OCI-LY1 (cell line): ENCODE measurements at regions not wholly inside any gene's neighbourhood (a gene's known extent, or its start where the extent isn't known, plus 50 kb on each side); places are given as distances from the start of the nearest gene placed in this dataset.

ENCODE experiments used
- H2AFZ ChIP-seq: fragments of 200-600 bp; sonication (generic), shearing (Covaris generic); 2 replicates; pipeline ENCODE4 v1.6.0; 2014; ENCODE audit warnings: antibody characterized with exemption, mild to moderate bottlenecking, low read length
- H3F3A ChIP-seq: fragments of 200-600 bp; sonication (generic), shearing (Covaris generic); 2 replicates; pipeline ENCODE4 v1.6.0; 2014; ENCODE audit warnings: mild to moderate bottlenecking, antibody characterized with exemption, low read length, moderate library complexity; ENCODE audit not compliant: insufficient read depth
- H3K27ac ChIP-seq: fragments of 200-600 bp; sonication (generic); 2 replicates; pipeline ENCODE4 v1.5.1; 2014; ENCODE audit warnings: low read length, mixed run types, mild to moderate bottlenecking, low read depth; ENCODE audit not compliant: poor library complexity, severe bottlenecking
- H3K27me3 ChIP-seq: fragments of 200-600 bp; sonication (generic); 2 replicates; pipeline ENCODE4 v1.6.0; 2014; ENCODE audit warnings: antibody characterized with exemption, mild to moderate bottlenecking, low read length, moderate library complexity; ENCODE audit not compliant: insufficient read depth
- H3K36me3 ChIP-seq: fragments of 200-600 bp; sonication (generic); 2 replicates; pipeline ENCODE4 v1.6.1; 2014; ENCODE audit warnings: mild to moderate bottlenecking, antibody characterized with exemption, low read length, moderate library complexity, mixed read lengths; ENCODE audit not compliant: insufficient read depth
- H3K4me1 ChIP-seq: fragments of 200-600 bp; sonication (generic); 2 replicates; pipeline ENCODE4 v1.5.1; 2014; ENCODE audit warnings: mild to moderate bottlenecking, low read length, moderate library complexity; ENCODE audit not compliant: insufficient read depth, severe bottlenecking
- H3K4me2 ChIP-seq: fragments of 200-600 bp; sonication (generic), shearing (Covaris generic); 2 replicates; pipeline ENCODE4 v1.6.1; 2014; ENCODE audit warnings: low read length
- H3K4me3 ChIP-seq: fragments of 200-600 bp; sonication (generic); 2 replicates; pipeline ENCODE4 v1.5.1; 2014; ENCODE audit warnings: low read length, low read depth, mild to moderate bottlenecking, mixed read lengths; ENCODE audit not compliant: poor library complexity, severe bottlenecking
- H3K79me2 ChIP-seq: fragments of 200-600 bp; shearing (Covaris generic); 2 replicates; pipeline ENCODE4 v1.6.1; 2016; ENCODE audit warnings: mixed run types, low read length, mixed read lengths; ENCODE audit not compliant: insufficient read depth
- H3K9ac ChIP-seq: fragments of 200-600 bp; sonication (generic), shearing (Covaris generic); 2 replicates; pipeline ENCODE4 v1.6.1; 2014; ENCODE audit warnings: mild to moderate bottlenecking, low read length, mixed read lengths
- H3K9me2 ChIP-seq: fragments of 200-600 bp; sonication (generic), shearing (Covaris generic); 2 replicates; pipeline ENCODE4 v1.6.1; 2014; ENCODE audit warnings: low read depth, mild to moderate bottlenecking, low read length, mixed read lengths
- H3K9me3 ChIP-seq: fragments of 200-600 bp; shearing (Covaris generic); 2 replicates; pipeline ENCODE4 v1.6.1; 2014; ENCODE audit warnings: low read length, mixed read lengths
- H4K20me1 ChIP-seq: fragments of 200-600 bp; sonication (generic), shearing (Covaris generic); 2 replicates; pipeline ENCODE4 v1.6.0; 2016; ENCODE audit warnings: mild to moderate bottlenecking, low read length; ENCODE audit not compliant: insufficient read depth
- EZH2 ChIP-seq: fragments of 200-600 bp; sonication (generic), shearing (Covaris generic); IDR thresholded peaks from 2 replicates; pipeline ENCODE4 v1.8.0; 2017; ENCODE audit warnings: borderline replicate concordance, mixed run types, mild to moderate bottlenecking, antibody characterized with exemption, low read length, moderate library complexity, mixed read lengths
- TF ChIP-seq, protein P1 (sequence below): fragments of 200-600 bp; sonication (generic), shearing (Covaris generic); IDR thresholded peaks from 2 replicates; pipeline ENCODE4 v1.5.1; 2017; ENCODE audit warnings: mild to moderate bottlenecking, antibody characterized with exemption, low read length, moderate library complexity, mixed read lengths

DNA sequence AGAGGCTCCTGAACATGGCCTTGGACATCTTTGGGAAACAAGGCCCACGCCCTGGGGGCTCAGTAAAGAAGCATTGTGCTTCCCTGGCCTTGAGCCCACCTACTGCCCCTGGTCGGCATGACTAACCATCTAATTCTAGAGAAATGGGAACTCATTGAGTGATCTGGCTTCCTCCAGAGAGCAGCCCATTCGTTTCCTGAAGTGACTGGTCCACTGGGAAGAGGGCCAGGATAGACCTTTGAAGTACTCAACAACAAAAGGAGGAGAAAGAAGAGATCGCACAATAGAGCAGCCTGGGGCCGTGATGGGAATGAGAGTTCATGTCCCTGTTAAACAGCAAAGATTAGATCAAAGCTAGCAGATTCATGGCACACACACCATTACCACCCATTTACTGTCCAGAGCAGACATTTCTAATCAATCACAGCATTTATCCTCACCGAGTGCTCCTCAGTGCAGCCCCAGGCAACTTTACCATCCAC is 514.4 kb upstream of the PROK2 start:
- H2AFZ ChIP-seq = no peak overlapping the region
- H3K27me3 ChIP-seq = peaks cover 3% of the 10 kb centered on the region
- TF ChIP-seq, protein P1, sequence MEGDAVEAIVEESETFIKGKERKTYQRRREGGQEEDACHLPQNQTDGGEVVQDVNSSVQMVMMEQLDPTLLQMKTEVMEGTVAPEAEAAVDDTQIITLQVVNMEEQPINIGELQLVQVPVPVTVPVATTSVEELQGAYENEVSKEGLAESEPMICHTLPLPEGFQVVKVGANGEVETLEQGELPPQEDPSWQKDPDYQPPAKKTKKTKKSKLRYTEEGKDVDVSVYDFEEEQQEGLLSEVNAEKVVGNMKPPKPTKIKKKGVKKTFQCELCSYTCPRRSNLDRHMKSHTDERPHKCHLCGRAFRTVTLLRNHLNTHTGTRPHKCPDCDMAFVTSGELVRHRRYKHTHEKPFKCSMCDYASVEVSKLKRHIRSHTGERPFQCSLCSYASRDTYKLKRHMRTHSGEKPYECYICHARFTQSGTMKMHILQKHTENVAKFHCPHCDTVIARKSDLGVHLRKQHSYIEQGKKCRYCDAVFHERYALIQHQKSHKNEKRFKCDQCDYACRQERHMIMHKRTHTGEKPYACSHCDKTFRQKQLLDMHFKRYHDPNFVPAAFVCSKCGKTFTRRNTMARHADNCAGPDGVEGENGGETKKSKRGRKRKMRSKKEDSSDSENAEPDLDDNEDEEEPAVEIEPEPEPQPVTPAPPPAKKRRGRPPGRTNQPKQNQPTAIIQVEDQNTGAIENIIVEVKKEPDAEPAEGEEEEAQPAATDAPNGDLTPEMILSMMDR = no peak
- TF ChIP-seq EZH2 = no peak
- no peaks in the 10 kb centered on the region for H3K9me2 ChIP-seq
- H3K27ac ChIP-seq = no peak overlapping the region
- no peak overlapping the region for H3K4me3 ChIP-seq
- H4K20me1 ChIP-seq = no peaks in the 10 kb centered on the region
- no peaks in the 10 kb centered on the region for H3K36me3 ChIP-seq
- no peaks in the 10 kb centered on the region for H3F3A ChIP-seq
- H3K4me2 ChIP-seq = no peak overlapping the region
- H3K79me2 ChIP-seq = no peaks in the 10 kb centered on the region
- no peak overlapping the region for H3K9ac ChIP-seq
- H3K9me3 ChIP-seq = no peaks in the 10 kb centered on the region
- no peaks in the 10 kb centered on the region for H3K4me1 ChIP-seq

DNA sequence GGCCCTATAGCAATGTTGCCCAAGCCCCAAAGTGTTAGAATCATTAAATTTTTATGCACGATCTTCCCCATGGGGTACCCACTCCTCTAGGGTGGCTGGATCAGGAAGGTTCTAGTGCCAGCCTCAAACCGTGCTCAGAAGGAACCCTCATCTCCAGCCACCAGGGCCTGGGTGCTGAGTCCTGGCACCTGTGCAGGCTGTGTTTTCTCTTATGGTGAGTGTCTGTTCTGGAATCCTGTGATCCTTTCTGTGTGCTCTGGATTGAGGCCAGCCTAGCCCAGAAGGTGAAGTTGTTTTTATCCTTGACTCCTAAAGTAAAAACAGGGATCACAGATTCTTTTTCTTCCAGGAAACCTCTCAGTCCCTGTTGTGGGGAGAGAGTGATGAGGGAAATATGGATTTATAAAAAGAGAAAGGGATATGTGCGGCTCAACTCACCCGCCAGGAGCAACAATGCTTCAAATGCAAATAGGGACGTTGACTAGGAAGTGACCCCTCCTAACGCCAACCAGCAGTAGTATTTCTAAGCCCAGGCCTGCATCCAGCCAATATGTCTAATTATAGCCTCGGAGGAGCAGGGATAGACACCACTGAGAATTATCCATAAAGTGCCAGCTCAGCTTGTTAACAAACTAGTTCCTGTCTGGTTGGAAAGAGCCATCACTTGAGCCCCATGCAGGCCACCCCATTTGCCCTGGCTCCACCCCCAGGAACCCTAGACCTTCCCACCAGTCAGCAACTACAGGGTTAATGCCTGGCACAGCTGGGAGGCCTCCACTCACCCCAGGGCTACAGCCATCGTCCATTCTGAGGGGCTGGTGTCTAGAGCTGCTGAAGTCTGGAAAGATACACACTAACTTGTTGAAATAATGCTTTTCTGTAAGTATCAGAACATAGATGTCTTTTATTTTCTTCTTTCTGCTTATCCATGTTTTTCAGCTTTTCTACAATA is 513.5 kb upstream of the PROK2 start:
- no peak overlapping the region for H3K9ac ChIP-seq
- TF ChIP-seq, protein P1 = no peak
- no peak for TF ChIP-seq EZH2
- H3F3A ChIP-seq = no peaks in the 10 kb centered on the region
- H3K9me2 ChIP-seq = no peaks in the 10 kb centered on the region
- no peaks in the 10 kb centered on the region for H3K9me3 ChIP-seq
- H3K27me3 ChIP-seq = peaks cover 3% of the 10 kb centered on the region
- no peaks in the 10 kb centered on the region for H3K36me3 ChIP-seq
- no peak overlapping the region for H3K27ac ChIP-seq
- no peak overlapping the region for H3K4me2 ChIP-seq
- H4K20me1 ChIP-seq = no peaks in the 10 kb centered on the region
- no peak overlapping the region for H2AFZ ChIP-seq
- H3K4me3 ChIP-seq = no peak overlapping the region
- no peaks in the 10 kb centered on the region for H3K4me1 ChIP-seq
- no peaks in the 10 kb centered on the region for H3K79me2 ChIP-seq

DNA sequence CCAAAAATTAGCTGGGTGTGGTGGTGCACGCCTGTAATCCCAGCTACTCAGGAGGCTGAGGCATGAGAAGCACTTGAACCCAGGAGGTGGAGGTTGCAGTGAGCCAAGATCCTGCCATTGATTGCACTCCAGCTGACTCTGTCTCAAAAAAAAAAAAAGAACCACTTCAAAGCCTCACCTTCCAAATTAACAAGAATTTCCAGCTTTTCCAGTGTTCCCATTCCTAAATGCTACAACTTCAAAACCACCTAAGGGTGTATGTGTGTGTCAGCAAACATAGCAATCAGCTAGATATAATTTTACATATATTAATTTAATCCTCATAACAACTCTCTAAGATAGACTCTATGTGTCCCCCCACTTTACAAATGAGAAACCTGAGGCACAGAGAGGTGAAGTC is 512.5 kb upstream of the PROK2 start:
- Histone ChIP-seq H3K4me1 (no peaks in the 10 kb centered on the region), H3K27ac (no peak overlapping the region), H3K79me2 (no peaks in the 10 kb centered on the region), H2AFZ (no peak overlapping the region), H3K9me3 (no peaks in the 10 kb centered on the region), H3K27me3 (peaks cover 3% of the 10 kb centered on the region), H3K9ac (no peak overlapping the region), H3F3A (no peaks in the 10 kb centered on the region), H4K20me1 (no peaks in the 10 kb centered on the region), H3K9me2 (no peaks in the 10 kb centered on the region), H3K36me3 (no peaks in the 10 kb centered on the region), H3K4me3 (no peak overlapping the region), H3K4me2 (no peak overlapping the region)
- TF ChIP-seq, protein P1 = no peak
- TF ChIP-seq EZH2 = no peak
